SK-N-MC (cell line): ENCODE measurements at regions not wholly inside any gene's neighbourhood (a gene's known extent, or its start where the extent isn't known, plus 50 kb on each side); places are given as distances from the start of the nearest gene placed in this dataset.
A peak's percentile ranks its signal among the peaks of the same experiment; 100 is the strongest.

Source experiments
- DNase-seq: peaks from one replicate; pipeline ENCODE4 v3.0.0-alpha.2; 2011; ENCODE audit warnings: low read depth, low spot score
- H3K27ac ChIP-seq: fragments of 200-600 bp; sonication (generic); 2 replicates; pipeline ENCODE4 v1.5.1; 2016; ENCODE audit warnings: mixed run types
- H3K36me3 ChIP-seq: fragments of 200-600 bp; sonication (generic); 2 replicates; pipeline ENCODE4 v1.6.1; 2017; ENCODE audit warnings: antibody characterized with exemption, low read length, mixed read lengths; ENCODE audit not compliant: insufficient read depth
- H3K4me3 ChIP-seq: fragments of 200-600 bp; sonication (generic); 2 replicates; pipeline ENCODE4 v1.5.1; 2016
- H3K9ac ChIP-seq: fragments of 200-600 bp; sonication (generic); 2 replicates; pipeline ENCODE4 v1.8.0; 2017; ENCODE audit warnings: mixed run types, mixed read lengths; ENCODE audit not compliant: insufficient read length
- H3K9me3 ChIP-seq: fragments of 200-600 bp; sonication (generic); 2 replicates; pipeline ENCODE4 v1.6.1; 2017; ENCODE audit warnings: low read depth, mild to moderate bottlenecking, antibody characterized with exemption, low read length, moderate library complexity, mixed read lengths
- EZH2 ChIP-seq: fragments of 200-600 bp; sonication (generic); IDR thresholded peaks from one replicate; pipeline ENCODE4 v1.6.1; 2017; ENCODE audit warnings: antibody characterized with exemption
- FOXP2 ChIP-seq: optimal IDR thresholded peaks from 2 replicates; pipeline ENCODE3; 2011; ENCODE audit warnings: mild to moderate bottlenecking, moderate library complexity; ENCODE audit not compliant: insufficient read depth; ENCODE audit errors: extremely low read length, control extremely low read depth
- POLR2AphosphoS5 ChIP-seq: IDR thresholded peaks from 2 replicates; pipeline ENCODE4 v1.6.1; 2012; ENCODE audit warnings: mild to moderate bottlenecking, low read depth, low read length, borderline replicate concordance

DNA sequence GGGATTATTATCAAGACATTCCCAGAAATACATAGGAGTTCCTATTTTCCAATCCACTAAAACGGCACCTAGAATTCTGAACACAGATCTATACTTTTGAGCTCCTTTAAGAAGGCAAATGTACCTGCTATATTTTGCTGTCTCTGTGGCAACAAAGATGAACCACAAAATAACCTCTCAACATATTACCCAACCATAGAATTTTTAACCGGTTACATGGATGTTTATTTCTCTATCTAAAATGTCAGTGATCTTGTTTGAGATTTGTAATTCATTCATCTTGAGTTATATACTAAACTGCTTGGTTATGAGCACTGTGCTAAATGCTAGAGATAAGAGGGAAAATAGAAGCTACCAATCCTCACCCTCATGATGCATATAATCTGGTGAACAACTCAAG is 117.5 kb upstream of the HMGCLL1 start:
- Histone ChIP-seq H3K36me3 (no peaks in the 10 kb centered on the region), H3K9me3 (no peaks in the 10 kb centered on the region), H3K9ac (no peak overlapping the region), H3K27ac (no peak overlapping the region), H3K4me3 (no peak overlapping the region)
- TF ChIP-seq POLR2AphosphoS5 (no peak), EZH2 (no peak), FOXP2 (no peak)
- no peak for DNase-seq

DNA sequence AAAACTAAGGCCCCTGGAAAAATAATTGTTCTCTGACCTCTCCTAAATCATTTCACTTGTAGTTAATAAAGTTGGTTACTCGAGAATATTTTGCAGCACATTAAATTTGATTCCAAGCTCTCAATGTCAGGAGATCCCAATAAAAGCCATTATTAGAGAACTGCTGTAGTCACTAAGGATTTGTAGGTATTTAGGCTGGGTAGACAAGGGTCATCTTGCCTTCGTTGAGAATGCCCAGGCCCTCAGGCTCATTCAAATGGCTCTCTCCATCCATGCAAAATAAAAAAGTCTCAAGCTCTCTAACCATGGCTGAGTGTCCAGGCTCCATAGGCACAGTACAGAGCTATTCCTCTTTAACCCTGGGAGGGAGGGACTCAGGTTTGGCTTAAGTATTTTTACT is 117.0 kb upstream of the HMGCLL1 start:
- TF ChIP-seq POLR2AphosphoS5 (no peak), FOXP2 (no peak), EZH2 (no peak)

DNA sequence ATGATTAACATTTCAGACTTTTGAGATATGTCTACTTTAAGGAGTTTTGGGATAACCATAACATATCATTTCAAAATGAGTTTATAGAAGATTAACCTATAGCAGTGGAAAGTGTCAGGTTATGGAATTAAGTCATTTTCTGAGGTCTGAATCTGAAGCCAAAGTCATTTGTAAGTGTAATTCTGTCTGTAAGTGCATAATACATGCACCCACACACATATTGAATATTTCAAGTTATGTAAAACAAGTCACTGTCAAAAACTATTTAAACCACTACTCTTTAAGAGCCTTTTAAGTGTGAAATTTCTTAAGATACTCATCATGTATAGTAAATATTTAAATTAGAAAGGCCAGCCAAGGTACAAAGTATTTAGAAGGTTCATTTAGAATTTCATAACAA is 115.8 kb upstream of the HMGCLL1 start:
- no peak for TF ChIP-seq POLR2AphosphoS5
- TF ChIP-seq FOXP2 = no peak
- no peak for TF ChIP-seq EZH2
- peak overlapping the region; percentile 7; the same call in 1 of the 2 replicates for H3K4me3 ChIP-seq
- H3K27ac ChIP-seq = peak overlapping the region; percentile 39
- no peak for DNase-seq
- no peak overlapping the region for H3K9ac ChIP-seq
- H3K9me3 ChIP-seq = no peaks in the 10 kb centered on the region
- no peaks in the 10 kb centered on the region for H3K36me3 ChIP-seq

More for the DNA sequence above, 117.0 kb upstream of the HMGCLL1 start:
- H3K9me3 ChIP-seq = no peaks in the 10 kb centered on the region
- H3K4me3 ChIP-seq = no peak overlapping the region
- no peak for DNase-seq
- no peak overlapping the region for H3K9ac ChIP-seq
- H3K36me3 ChIP-seq = no peaks in the 10 kb centered on the region
- no peak overlapping the region for H3K27ac ChIP-seq

DNA sequence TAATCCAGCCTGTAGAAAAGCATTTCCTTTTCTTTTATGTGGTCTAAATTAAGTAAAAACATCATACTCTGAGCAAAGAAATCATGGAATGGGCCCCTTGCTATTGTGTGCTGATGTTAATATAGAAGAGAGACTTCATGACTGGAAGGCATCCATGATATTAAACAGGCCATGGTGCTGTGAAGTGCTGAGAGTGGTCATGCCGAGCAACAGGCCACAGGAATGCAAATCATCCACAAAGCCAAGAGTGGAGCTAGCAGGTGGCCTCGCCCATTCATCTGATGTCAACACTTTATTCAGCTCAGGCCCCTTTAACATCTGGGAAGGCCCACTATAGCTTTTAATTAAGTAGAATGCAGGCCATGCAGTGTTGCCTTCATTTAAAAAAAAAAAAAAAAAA is 115.2 kb upstream of the HMGCLL1 start:
- no peak for TF ChIP-seq FOXP2
- TF ChIP-seq EZH2 = no peak
- peak; percentile 56; the same call in 1 of the 2 replicates for TF ChIP-seq POLR2AphosphoS5
- Histone ChIP-seq H3K36me3 (no peaks in the 10 kb centered on the region), H3K27ac (peak overlapping the region; percentile 70; the same call in 1 of the 2 replicates), H3K9me3 (no peaks in the 10 kb centered on the region), H3K9ac (no peak overlapping the region), H3K4me3 (peak overlapping the region; percentile 18; the same call in 1 of the 2 replicates)
- DNase-seq = peak; percentile 68

DNA sequence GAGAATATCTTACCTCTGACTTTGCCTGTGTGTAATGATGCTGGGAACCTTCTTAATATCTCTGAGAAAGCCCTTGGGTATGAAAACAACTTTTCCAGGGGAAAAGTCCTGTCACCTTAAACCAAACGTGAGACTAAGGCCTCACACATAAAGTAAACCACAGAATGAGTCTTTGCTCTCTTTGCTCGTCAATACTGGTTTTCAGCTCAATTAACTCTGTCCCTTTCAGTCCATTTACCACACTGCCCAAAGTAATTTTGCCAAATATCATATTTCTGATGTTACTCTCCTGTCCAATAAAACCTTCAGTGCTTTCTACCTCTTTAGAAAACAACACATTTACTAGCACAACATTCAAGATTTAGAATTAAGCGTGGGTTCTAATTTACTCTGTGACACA is 100.5 kb upstream of the HMGCLL1 start:
- H3K27ac ChIP-seq = peak overlapping the region; percentile 6
- H3K36me3 ChIP-seq = no peaks in the 10 kb centered on the region
- TF ChIP-seq EZH2 (no peak), POLR2AphosphoS5 (no peak), FOXP2 (no peak)
- no peaks in the 10 kb centered on the region for H3K9me3 ChIP-seq
- DNase-seq = no peak
- H3K4me3 ChIP-seq = peak overlapping the region; percentile 58
- H3K9ac ChIP-seq = peak overlapping the region; percentile 0

DNA sequence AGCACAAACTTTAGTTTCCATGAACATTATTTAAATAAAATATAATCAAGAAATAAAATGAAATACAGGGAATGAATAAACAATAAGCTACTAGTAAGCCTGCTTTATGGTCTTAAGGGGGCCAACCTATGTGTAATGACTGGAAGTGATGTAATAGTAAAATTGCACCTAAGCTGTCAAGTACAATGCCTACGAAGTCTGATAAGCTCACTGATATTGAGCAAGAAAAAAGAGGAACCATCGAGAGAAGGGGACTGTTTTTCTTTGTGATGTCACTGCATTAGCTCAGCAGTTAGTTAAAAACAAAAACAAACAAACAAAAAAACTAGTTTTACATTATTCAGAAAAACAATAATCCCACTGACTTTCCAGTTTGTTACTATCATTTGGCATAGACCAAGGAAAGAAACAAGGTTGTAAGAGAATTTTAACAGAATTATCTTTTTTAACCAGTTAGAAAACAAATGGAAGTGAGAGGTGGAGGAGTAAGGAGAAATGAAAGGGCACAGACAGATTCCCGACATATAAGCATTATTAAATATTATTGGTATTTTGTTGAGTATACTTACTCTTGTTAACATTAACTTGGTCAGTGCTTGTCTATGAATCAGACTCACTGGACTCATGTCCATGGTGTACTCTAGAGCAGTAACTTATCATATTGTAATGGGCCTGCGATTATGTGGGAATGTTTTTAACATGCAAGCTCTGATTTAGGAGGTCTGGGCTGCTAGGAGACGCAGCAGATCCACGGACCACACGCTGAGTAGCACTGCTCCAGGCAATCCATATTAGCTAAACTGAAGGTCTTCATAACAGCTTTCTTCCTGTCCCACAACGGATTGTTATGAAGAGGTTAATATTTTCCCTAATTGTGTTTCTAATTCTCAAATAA is 99.6 kb upstream of the HMGCLL1 start:
- peak; percentile 91 for DNase-seq
- H3K36me3 ChIP-seq = no peaks in the 10 kb centered on the region
- peak overlapping the region; percentile 58 for H3K4me3 ChIP-seq
- no peaks in the 10 kb centered on the region for H3K9me3 ChIP-seq
- H3K9ac ChIP-seq = peak overlapping the region; percentile 37
- TF ChIP-seq POLR2AphosphoS5 (peak; percentile 48; the same call in 1 of the 2 replicates), EZH2 (no peak), FOXP2 (peak; percentile 58)
- H3K27ac ChIP-seq = peak overlapping the region; percentile 6

DNA sequence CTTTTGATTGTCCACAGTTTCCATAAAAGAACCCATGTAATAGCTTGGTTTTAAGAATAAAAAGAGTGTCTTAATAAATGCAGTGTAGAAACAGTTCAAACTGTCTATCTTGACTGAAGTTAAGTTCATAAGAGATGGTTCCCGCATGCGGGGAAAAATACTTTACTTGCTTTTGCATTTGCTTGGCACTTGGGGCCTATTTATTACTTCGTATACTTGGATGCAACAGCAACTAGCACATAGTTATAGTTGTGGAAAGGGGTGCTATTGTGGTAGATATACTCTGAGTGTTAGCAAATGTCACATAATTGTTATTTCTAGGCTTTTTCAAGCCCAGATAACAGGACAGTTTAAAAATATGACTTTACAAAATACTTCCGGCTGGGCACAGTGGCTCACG is 97.7 kb upstream of the HMGCLL1 start:
- Histone ChIP-seq H3K36me3 (no peaks in the 10 kb centered on the region), H3K4me3 (no peak overlapping the region), H3K27ac (no peak overlapping the region), H3K9ac (no peak overlapping the region), H3K9me3 (no peaks in the 10 kb centered on the region)
- DNase-seq = no peak
- TF ChIP-seq FOXP2 = no peak
- TF ChIP-seq POLR2AphosphoS5 = no peak
- no peak for TF ChIP-seq EZH2

DNA sequence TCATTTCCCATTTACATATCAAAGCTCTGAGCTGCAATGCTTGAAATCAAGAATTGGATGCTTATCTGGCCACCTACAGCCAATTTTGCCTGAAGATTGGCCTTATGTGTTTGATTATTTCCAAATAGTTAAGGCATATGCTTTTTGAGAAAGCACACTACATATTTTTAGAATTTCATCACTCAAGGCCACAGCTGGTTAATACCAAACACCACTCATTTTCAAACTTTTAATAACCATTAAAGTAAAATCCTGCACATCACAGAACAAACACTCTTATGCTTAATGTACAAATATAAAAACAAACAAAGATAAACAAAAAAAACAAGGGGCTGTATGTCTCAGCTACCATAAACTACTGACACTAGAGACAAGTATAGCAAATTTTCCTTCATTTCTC is 96.9 kb upstream of the HMGCLL1 start:
- no peak for DNase-seq
- Histone ChIP-seq H3K27ac (no peak overlapping the region), H3K4me3 (no peak overlapping the region)

DNA sequence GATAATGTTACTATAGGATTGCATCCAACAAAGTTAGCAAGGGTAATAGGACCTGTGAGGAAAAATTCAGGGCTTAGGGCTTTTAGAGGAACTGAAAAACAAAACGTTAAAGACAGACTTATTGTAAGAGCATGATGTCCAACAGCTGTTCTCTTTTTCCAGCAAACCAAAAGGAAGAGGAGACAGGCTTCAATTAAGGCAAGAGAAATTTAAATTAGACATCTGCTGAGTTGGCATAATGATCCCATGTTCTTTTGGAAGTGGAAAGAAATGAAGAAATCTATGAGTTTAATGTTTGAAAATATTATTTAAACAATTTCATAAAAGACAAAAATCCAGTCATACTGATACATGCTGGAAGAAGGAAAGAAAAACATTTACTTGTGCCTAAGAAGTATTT is 95.7 kb upstream of the HMGCLL1 start:
- TF ChIP-seq FOXP2 (no peak), EZH2 (no peak), POLR2AphosphoS5 (no peak)
- no peak overlapping the region for H3K9ac ChIP-seq
- H3K9me3 ChIP-seq = no peaks in the 10 kb centered on the region
- H3K36me3 ChIP-seq = no peaks in the 10 kb centered on the region
- H3K27ac ChIP-seq = peak overlapping the region; percentile 60
- H3K4me3 ChIP-seq = no peak overlapping the region
- DNase-seq = no peak

More for the DNA sequence above, 96.9 kb upstream of the HMGCLL1 start:
- H3K9me3 ChIP-seq = no peaks in the 10 kb centered on the region
- H3K9ac ChIP-seq = no peak overlapping the region
- no peaks in the 10 kb centered on the region for H3K36me3 ChIP-seq
- TF ChIP-seq EZH2 = no peak
- no peak for TF ChIP-seq FOXP2
- TF ChIP-seq POLR2AphosphoS5 = no peak
